Activated T-cell treated with anti-CD3 and anti-CD28 coated beads for 4 hours (primary cell): ENCODE measurements at regions not wholly inside any gene's neighbourhood (a gene's known extent, or its start where the extent isn't known, plus 50 kb on each side); places are given as distances from the start of the nearest gene placed in this dataset.

Experiments
- DNase-seq: peaks from one replicate; pipeline ENCODE4 v3.0.0-alpha.2; 2020

DNA sequence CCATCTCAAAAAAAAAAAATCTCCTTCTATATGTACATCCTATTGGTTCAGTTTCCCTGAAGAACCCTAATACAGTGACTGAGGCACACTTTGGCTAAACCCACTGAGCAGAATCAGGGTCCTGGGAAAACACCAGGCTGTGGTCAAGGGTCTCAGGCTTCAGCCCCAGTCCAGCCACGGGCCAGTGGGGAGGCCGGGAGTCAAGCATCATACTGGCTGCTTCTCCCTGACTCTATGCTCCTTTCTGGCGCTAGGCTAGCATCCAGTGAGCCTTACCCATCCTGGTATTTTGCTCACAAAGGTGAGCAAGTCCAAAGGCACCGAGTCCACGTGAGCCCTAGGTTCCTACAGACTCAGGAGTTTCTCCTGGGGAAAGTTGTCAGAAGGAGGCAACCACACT, 752.5 kb downstream of the BRD1 start:
- no peak for DNase-seq

DNA sequence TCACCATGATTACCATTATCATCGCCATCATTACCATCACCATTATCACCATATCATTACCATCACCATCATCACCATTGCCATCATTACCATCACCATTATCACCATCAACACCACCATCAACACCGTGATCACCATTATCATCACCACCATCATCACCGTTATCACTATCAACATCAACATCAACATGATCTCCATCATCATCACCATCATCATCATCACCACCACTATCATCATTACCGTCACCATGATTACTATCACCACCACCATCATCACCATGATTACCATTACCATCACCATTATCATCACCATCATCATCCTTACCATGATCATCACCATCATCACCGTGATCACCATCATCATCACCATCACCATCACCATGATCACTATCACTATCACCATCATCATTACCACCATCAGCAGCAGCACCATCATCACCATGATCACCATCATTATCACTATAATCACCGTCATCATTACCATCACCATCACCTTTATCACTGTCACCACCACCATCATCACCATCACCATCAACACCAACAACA, 753.7 kb downstream of the BRD1 start:
- DNase-seq: no peak

DNA sequence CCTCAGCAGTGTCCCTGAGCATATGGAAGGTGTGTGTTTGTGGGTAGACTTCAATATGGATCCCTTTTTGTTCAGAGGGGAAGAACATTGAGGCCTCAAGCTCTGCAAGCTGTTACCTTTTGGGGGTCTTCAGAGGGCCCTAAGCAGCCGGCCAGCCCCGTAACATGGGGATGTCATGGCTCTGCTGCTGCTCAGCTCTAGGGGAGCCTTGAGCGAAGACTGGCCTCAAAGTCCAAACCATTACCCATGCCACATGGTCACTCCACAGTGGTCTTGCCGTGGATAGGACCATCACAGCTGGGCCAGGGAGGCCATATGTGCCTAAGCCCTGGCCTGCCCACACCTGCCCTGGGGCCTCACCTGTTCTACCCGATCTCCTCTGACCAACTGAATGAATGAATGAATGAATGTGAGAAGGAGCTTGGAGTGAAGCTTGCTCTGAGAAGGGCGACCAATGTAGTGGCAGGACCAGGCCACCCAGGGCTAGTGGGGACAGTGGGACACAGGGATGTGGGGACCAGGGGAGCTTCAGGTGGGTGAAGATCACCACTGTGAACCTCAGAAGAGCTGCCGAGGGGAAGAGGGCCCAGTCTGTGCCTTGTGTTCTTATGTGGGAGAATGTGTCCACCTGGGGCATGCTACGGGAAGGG, 754.6 kb downstream of the BRD1 start:
- DNase-seq: no peak

DNA sequence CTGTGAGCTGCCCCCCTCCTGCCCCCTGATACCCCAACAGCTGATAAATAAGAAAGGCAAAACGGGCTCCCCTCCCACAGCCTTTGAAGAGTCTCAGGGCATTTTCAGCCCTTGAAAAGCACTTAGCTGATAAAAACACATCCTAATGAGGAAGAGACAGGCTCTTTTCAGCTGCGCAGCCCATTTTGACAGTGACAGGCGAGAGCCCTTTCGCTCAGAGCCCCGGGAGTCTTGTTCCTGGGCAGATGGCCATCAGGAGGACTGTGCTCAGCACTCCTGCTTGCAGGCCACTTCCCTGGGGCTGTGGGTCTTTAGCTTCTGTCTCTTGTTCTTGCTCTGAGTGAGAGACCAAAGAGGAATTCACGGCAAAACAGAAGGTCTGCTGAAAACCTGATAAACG, 757.2 kb downstream of the BRD1 start:
- DNase-seq: no peak

DNA sequence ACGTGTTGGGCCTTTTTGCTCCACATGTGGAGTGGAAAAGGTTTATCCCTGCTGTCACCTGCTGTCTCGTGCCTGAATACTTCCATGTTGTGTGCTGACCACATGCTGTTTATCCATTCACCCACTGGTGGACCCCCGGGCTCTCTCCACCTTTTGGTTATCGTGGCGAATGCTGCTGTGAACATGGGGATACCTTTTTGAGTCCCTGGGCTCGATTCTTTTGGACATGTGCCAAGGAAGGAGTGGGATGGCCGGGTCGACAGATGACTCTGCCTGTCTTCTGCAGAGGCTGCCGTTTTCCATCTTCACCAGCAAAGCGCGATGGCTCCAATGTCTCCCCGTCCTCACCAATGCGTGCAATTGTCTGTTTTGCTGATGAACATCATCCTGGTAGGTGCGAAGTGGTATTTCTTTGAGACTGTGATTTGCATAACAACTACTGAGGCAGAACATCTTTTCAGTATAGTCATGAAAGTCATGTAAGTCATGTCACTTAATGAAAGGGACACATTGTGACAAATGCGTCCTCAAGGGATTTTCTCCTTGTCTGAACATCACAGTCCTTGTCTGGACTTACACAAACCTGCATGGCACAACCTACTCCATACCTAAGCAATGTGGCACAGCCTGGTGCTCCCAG, 758.7 kb downstream of the BRD1 start:
- DNase-seq: no peak

DNA sequence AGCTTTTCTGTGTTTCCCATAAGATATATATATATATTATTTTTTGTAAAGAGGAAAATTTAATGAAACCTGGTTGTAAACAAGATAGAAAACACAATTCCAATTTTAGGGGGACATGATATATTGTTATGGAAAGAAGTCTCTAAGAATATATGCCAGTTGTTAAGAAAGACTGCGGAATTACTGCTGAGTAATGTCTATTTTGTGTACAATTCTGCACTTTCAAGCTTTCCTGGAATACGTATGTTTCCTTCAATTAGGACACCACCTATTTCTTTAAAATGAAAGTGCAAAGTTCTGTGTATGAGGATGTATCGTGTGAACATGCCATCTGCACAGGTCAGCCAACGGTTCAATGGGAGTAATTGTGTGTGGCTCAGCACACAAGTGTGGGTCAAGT, 760.2 kb downstream of the BRD1 start:
- DNase-seq: no peak

DNA sequence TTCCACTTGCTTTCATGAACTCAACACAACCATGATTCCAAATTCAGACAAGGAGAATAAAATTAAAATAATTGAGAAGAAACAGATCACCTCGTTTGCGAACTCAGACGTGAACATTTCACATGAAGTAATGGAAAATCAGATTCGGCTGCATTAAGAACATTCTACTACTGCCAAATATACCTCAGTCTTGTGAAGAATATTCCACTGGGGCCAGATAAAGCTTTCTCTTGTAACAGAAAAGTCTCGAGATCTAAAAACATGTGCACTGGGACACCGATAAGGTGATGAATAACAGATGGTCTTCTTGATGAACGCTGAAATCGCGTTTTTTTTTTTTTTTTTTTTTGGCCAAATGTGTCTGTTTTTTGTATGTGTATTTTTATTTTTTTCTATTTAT, 761.1 kb downstream of the BRD1 start:
- no peak for DNase-seq

DNA sequence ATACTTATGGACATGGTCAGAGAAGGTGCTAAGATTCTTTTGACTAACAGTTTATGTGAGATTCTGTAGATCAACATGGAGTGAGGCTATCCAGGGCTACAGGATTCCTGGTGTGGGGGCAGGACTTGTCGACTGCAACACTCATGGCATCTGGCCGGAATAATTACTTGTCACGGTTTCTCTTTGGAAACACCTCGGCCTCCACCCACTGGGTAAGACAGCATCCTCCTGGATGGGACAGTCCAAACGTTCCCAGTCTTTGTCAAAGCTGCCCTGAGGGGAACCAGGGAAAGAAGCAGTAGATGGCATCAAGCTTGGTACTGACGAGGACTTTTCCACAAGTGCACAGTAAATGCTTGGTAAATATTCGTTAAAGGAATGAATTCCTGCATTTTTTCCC, 762.8 kb downstream of the BRD1 start:
- DNase-seq: no peak

DNA sequence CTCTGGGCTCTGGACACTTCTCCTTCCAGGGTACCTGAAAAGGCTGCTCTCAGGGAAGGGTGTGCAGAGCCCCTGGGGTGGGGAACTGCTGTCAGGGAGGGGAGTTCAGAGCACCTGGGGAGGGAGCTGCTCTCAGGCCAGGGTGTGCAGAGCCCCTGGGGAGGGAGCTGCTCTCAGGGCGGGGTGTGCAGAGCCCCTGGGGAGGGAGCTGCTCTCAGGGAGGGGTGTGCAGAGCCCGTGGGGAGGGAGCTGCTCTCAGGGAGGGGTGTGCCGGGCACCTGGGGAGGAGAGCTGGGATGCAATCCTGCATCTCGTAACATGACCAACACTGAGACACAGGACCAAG, 764.2 kb downstream of the BRD1 start:
- DNase-seq: no peak

DNA sequence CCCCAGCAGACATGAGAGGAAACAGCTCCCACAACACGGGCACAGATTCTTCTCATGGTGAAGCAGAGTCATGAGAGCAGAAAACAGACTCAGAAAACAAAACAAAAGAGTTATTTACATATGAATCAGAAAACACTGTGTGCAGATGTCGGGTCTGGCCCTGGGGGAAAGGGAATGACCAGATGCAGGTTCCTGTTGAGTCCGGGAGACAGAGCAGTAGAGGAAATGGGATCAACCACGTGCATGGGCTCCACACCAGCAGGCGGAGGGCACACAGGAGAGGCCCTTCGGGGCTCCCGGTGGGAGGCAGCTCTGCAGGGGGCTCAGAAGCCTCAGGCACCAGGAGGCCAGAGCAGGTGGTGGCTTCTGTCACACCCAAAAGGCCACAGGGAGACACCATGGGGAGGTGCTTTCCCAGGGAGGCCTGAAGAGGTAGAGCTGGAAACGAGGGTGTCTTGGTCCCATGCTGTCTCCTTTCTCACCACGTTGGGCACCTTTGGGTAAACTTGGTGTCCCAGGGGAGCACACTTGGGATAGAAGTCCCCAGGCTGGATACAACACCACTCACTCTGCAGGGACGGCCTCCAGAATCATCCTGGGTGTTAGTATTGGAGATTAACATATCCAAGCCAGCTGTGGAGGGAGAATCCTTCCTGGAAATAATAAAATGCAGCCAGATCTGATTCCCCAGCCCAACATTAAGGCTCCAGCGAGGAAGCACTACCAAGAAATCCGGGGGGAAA, 764.7 kb downstream of the BRD1 start:
- no peak for DNase-seq

DNA sequence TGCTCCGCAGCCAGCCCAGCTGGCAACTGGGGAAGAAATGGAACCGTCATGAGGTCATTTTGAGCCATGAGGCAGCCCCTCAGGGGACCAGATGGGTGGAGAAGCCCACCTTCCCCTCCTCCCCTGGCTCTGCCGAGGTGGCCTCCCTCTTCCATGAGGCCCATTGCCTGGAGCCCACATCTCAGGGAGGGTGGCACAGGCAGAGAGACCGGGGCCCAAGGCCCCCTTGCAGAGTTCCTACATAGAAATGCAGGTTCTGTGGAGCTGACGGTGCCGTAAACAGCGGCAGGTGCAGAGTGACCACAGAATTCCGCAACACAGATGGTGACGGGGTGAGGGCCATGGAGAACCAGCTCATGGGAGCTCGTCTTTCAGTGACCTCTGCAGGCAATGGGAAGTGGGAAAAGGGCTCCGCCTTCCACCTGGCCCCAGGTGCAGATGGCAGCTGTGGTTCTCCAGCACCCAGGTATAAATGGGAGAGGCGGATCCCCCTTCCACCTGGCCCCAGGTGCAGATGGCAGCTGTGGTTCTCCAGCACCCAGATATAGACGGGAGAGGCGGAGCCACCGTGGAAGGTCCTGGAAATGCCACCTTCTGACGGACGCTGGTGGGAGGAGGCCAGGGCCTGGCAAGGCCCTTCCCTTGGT, 765.4 kb downstream of the BRD1 start:
- no peak for DNase-seq

DNA sequence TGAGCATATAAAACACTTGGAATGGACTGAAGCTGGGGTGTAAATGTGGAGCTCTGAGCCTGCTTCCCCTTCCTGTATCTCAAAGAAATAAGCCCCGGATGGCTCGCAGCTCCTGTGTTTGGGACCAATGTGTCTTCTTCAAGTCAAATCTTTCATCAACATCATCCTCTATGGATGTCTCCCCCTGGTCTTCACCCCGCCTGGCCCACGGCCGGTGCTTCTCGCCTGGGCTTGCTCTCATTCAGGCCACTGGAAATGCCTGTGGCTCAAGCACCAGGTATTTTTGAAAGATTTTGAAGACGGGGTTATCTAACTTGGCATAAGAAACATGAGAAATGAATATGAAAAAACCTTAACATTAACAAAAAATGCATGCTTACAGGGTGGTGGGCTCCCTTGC, 769.8 kb downstream of the BRD1 start:
- DNase-seq: no peak

DNA sequence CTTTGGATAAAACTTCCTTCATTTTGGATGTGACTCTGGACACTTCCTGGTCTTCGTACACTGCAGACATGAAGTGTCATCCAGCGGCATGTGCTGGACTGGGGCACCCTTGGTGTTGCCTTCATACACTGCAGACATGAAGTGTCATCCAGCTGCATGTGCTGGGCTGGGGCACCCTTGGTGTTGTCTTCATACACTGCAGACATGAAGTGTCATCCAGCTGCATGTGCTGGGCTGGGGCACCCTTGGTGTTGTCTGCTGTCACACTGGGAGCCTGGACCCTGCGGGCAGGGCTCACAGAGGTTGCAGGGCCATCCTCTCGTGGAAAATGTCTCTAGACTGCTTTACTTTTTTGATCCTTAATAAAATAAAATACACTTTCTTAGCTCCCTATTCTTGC, 771.4 kb downstream of the BRD1 start:
- no peak for DNase-seq

DNA sequence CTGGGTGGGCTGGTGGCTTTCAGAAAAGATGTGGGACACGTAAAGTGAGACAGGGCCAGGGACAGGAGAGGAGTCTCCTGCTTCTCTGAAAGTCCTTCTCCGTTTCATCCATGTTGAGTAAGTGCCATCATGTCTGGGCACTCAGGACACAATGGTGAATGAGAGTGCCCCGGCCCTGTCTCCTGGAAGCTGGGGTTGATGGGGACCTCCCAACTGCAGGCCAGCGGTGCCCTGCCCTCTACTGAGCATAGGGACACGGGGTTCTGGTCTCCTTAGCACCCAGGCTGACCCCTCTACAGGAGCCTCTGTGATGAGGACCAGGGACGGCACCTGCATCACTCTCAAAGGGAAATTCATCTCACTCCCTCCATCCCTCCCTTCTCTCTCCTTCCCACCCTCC, 772.3 kb downstream of the BRD1 start:
- no peak for DNase-seq

DNA sequence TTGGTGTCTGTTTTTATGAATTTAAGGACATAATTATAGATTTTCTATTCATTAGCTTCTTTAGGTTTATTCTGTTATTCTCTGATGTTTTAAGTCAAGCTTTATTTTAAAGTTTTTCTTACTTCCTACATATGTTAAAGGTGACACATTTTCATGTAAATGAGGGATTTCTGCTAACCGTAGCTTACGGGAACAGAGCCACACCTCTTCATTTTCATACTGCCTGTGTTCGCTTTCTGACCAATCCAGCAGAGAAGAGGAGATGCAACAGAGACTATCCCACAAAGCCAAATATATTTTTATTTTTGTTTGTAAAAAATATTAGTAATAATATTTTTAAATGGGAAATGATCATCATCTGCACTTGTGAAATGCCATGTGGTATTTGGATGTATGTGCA, 774.1 kb downstream of the BRD1 start:
- DNase-seq: no peak

DNA sequence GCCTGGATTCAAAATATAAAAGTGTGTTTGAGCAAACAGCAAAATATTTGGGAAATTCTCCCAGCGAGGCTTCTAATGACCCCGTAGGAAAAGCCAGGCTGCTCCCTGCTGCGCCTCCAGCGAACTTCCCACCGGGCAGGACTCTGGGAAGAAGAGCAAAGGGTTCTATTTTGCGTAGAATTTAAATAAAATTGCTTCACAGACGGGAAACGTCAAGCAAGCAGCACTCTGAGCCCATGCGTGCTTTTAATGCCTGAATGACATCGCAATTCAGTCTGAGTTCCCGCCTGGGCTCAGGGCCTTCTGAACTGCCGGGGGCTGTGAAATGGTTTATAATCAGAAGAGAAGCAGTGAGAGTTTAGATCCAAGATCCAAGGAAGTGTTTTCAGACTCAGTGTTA, 775.1 kb downstream of the BRD1 start:
- DNase-seq: no peak

DNA sequence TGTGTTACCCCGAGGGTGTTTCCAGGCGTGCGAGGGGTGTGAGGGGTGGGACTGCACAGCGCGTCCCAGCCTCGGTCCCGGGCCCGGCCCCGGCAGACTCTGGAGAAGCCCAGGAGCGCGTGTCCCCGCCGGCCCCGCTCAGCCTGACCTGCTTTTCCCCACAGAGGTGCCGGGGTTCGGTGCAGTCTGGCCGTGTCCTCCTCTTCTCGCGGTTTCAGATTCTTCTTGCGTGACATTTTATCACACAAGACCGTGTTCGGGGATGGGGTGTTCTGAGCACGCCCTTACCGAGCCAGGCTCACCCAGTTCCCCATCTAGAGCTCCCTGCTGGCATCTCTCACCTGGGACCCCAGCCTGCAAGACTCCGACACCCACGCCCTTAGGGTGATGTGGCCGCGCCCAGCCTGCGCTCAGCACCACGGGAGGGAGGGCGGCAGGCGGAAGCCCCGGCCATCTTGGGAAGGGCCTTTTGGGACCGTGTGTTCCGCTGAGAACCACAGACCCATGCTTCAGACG, 775.6 kb downstream of the BRD1 start:
- DNase-seq: no peak

DNA sequence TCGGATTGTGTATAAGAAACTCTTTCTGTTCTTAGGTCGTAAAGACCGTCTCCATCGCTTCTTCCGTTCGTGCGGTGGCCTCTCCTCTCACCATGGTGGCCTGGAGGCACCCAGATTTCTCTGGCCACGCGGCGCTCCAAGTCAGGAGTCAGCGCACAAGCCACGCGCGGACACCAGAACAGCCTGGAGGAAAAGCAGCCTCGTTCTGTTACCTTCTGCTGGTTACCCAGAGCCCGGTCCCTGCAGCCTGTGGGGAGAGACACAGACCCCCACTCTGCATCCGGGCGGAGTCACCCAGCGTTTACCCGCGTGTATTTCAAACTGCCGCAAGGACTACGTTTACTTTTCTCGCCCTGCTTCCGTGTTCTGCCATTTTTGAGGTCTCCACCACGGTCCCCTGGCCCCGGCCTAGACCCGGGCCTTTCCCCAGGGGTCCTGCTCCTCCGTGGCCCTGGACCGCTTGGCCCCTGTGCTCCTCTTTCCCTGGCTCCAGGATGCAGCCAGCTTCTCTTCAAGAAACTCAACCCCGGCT, 776.1 kb downstream of the BRD1 start:
- no peak for DNase-seq

DNA sequence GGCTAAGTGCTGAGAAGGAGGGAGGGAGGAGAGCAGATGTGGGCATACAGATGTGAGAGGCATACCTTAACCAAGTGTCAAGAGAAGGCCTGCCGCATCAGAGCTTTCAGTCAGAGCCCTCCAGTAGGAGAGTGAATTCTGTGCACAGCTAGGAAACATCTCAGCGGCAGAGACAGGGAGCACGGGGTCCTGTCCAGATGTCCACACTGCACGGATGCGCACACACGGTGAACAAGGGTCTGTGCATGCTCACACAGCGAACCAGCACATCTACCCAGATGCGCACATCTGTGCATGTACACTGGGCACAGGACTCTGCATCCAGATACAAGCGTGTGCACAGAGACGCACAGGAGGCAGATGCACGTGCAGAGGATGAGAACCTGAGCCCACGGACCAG, 778.0 kb downstream of the BRD1 start:
- DNase-seq: no peak

DNA sequence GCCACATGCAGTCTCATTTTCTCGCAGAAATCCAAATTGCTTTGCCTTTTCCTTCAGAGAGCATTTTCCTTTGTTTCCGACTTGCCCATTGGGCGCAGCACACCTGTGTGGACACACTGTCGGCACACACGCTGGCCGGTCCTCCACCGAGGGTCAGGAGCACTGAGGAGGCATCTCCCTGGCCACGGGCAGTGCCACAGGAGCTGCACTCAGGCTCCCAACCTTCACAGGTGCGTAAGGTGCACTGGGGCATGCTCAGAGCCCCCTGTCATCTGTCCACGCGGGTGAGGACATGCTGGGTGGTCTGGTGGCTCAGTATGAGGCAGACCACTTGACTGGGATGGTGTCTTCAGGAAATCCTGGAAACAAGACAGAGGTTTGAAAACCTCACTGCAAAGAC, 779.1 kb downstream of the BRD1 start:
- no peak for DNase-seq

DNA sequence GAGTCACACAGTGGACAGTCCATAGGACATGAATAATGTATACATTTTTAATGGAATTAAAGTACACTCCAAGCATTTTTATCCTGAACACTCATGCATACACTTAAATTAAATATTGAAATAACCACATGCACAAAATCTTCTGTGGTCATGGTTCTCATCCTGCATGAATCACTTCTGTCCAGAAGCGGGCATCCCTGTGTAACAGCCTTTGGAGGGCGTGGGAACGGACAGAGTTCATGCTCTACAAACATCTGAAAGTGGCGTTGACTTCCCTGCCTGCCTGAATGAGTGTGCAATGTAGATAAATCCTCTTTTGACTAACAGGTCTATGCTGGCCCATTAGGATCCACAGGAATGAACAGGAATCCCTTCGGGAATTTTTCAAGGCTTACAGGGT, 780.2 kb downstream of the BRD1 start:
- DNase-seq: no peak

DNA sequence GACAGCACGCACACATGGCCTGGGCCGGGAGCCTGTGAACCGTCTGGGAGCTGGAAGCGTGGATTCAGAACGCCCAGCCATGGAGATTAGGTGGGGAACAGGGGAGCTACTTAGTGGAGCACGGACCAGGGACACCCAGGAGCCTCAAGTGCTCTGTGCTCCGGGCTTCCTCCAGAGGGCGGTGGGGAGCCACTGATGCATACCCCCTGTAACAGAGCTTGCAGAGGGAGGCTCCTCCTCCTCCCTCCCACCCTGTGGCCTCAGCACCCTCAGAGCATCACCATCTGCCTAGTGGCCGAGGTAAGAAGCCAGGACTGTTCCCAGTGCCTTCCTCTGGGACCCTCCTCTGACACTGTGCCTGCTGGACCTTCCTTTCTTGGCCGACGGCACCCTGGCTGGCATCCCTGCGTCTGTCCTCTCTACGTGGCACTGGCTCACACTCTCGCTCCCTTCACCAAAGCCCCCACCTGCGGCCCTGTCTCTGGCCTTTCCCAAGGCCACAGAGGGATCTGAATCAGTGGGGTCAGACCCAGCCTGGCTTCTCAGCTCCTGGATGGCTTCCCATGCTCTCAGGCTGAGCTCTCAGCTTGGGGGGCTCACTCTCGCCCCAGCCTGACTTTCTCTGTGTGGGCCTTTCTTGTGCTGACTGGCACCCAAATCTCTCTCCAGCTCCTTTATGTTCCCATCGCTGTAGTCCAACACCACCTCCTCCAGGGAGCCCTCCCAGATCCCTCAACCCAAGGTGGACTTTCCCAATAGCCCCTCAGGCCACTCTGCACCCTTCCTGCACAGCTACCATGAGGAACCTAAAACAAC, 780.9 kb downstream of the BRD1 start:
- no peak for DNase-seq
